Smooth muscle cell (in vitro differentiated cells): ENCODE measurements at regions not wholly inside any gene's neighbourhood (a gene's known extent, or its start where the extent isn't known, plus 50 kb on each side); places are given as distances from the start of the nearest gene placed in this dataset.
A peak's percentile ranks its signal among the peaks of the same experiment; 100 is the strongest.
"Not testable (repeated sequence)": the region's sequence is repeated elsewhere in the genome, so short reads cannot be mapped to it uniquely, and the experiment has no call there.

Source experiments
- DNase-seq: peaks from one replicate; lab custom pipeline; 2025; ENCODE audit not compliant: unreplicated experiment; lab: John Stamatoyannopoulos, UW
- H2AFZ ChIP-seq: fragments of 200-600 bp; sonication (generic); 2 replicates; pipeline ENCODE4 v1.6.0; 2016; ENCODE audit warnings: antibody characterized with exemption, low read depth, mild to moderate bottlenecking
- H3F3A ChIP-seq: fragments of 200-600 bp; sonication (generic); 2 replicates; pipeline ENCODE4 v1.6.0; 2017; ENCODE audit warnings: antibody characterized with exemption, low read depth
- H3K27ac ChIP-seq: fragments of 200-600 bp; sonication (generic); 2 replicates; pipeline ENCODE4 v1.5.1; 2016; ENCODE audit warnings: low read depth, mild to moderate bottlenecking
- H3K27me3 ChIP-seq: fragments of 200-600 bp; sonication (generic); 2 replicates; pipeline ENCODE4 v1.6.1; 2016; ENCODE audit warnings: low read depth, mild to moderate bottlenecking
- H3K36me3 ChIP-seq: fragments of 200-600 bp; sonication (generic); 2 replicates; pipeline ENCODE4 v1.5.1; 2016; ENCODE audit warnings: low read depth
- H3K4me1 ChIP-seq: fragments of 200-600 bp; sonication (generic); 2 replicates; pipeline ENCODE4 v1.5.1; 2016; ENCODE audit warnings: low read depth
- H3K4me2 ChIP-seq: fragments of 200-600 bp; sonication (generic); 2 replicates; pipeline ENCODE4 v1.6.0; 2016; ENCODE audit warnings: mild to moderate bottlenecking
- H3K4me3 ChIP-seq: fragments of 200-600 bp; sonication (generic); 2 replicates; pipeline ENCODE4 v1.5.1; 2016; ENCODE audit warnings: mild to moderate bottlenecking
- H3K79me2 ChIP-seq: fragments of 200-600 bp; sonication (generic); 2 replicates; pipeline ENCODE4 v1.6.0; 2016; ENCODE audit warnings: low read depth, mild to moderate bottlenecking
- H3K9ac ChIP-seq: fragments of 200-600 bp; sonication (generic); 2 replicates; pipeline ENCODE4 v1.6.0; 2016; ENCODE audit warnings: low read depth
- H3K9me3 ChIP-seq: fragments of 200-600 bp; sonication (generic); replicated peaks from 2 replicates; pipeline ENCODE4 v1.5.1; 2016; ENCODE audit warnings: low read depth
- H4K20me1 ChIP-seq: fragments of 200-600 bp; sonication (generic); 2 replicates; pipeline ENCODE4 v1.6.0; 2016; ENCODE audit warnings: low read depth
- WGBS: methylation state at CpG from one replicate; pipeline ENCODE4 v1.1.7; 2016; ENCODE audit warnings: low lambda C conversion rate; 5-methylcytosine and 5-hydroxymethylcytosine counted together
- TF ChIP-seq, protein P1 (sequence below): fragments of 200-600 bp; sonication (generic); IDR thresholded peaks from 2 replicates; pipeline ENCODE4 v1.5.1; 2017; ENCODE audit warnings: borderline replicate concordance, mild to moderate bottlenecking, antibody characterized with exemption; ENCODE audit not compliant: insufficient read depth, poor library complexity, severe bottlenecking

DNA sequence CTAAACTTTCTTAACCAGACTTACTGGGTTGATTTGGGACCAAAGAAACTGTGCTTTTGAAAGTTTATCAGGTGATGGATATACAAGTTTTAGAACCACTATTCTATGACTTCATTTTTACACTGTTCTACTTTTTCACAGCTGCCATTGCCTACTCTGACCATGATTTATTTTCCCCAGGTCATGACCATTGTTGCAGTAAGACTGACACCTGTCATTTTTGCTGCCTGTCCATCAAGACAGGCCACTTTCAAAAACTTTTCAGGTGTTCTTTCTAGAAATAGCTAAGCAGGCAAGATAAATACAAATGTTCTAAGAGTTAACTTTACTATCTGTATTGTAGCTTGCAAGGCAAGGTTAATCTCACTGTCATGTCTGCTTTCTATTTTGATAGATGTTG is 147.9 kb upstream of the SEMA3C start:
- Histone ChIP-seq H3K9me3 (no peaks in the 10 kb centered on the region), H3K79me2 (no peaks in the 10 kb centered on the region), H3F3A (peaks cover 8% of the 10 kb centered on the region), H3K4me1 (peaks cover 9% of the 10 kb centered on the region), H3K27me3 (no peaks in the 10 kb centered on the region), H3K36me3 (no peaks in the 10 kb centered on the region), H2AFZ (no peak overlapping the region), H3K4me2 (no peak overlapping the region), H3K9ac (no peak overlapping the region), H3K27ac (no peak overlapping the region), H3K4me3 (no peak overlapping the region), H4K20me1 (no peaks in the 10 kb centered on the region)
- DNase-seq, result no peak
- TF ChIP-seq, protein P1, sequence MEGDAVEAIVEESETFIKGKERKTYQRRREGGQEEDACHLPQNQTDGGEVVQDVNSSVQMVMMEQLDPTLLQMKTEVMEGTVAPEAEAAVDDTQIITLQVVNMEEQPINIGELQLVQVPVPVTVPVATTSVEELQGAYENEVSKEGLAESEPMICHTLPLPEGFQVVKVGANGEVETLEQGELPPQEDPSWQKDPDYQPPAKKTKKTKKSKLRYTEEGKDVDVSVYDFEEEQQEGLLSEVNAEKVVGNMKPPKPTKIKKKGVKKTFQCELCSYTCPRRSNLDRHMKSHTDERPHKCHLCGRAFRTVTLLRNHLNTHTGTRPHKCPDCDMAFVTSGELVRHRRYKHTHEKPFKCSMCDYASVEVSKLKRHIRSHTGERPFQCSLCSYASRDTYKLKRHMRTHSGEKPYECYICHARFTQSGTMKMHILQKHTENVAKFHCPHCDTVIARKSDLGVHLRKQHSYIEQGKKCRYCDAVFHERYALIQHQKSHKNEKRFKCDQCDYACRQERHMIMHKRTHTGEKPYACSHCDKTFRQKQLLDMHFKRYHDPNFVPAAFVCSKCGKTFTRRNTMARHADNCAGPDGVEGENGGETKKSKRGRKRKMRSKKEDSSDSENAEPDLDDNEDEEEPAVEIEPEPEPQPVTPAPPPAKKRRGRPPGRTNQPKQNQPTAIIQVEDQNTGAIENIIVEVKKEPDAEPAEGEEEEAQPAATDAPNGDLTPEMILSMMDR, result no peak

DNA sequence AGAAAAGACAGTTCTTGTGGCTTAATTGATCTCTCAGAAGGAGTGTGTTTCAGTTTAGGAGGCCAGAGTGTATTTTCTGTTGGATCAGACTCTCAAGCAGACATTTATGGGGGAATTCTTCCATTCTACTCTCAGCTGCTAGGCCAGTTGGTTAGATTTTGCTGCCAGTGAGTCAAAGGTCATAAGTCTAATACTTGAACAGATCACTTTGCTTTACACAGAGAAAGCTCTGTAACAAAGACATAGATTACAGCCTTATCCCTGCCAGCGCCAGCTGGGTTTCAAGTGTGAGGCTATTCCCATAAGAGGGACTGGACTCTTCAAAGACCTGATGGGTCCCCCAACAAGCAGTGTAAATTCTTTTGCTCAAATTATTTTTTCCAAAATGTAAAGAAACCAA is 145.6 kb upstream of the SEMA3C start:
- H3F3A ChIP-seq, result peaks cover 8% of the 10 kb centered on the region
- H3K27ac ChIP-seq, result peak overlapping the region; percentile 53
- 37% methylated on average over 1 of the region's 1 CpG for whole genome bisulfite sequencing
- peaks cover 9% of the 10 kb centered on the region for H3K4me1 ChIP-seq
- H3K9me3 ChIP-seq, result no peaks in the 10 kb centered on the region
- no peaks in the 10 kb centered on the region for H3K36me3 ChIP-seq
- peak overlapping the region; percentile 54 for H3K4me2 ChIP-seq
- no peaks in the 10 kb centered on the region for H3K79me2 ChIP-seq
- H3K4me3 ChIP-seq, result no peak overlapping the region
- DNase-seq, result no peak
- TF ChIP-seq, protein P1, result no peak
- no peaks in the 10 kb centered on the region for H4K20me1 ChIP-seq
- peak overlapping the region; percentile 89 for H2AFZ ChIP-seq
- no peak overlapping the region for H3K9ac ChIP-seq
- no peaks in the 10 kb centered on the region for H3K27me3 ChIP-seq

DNA sequence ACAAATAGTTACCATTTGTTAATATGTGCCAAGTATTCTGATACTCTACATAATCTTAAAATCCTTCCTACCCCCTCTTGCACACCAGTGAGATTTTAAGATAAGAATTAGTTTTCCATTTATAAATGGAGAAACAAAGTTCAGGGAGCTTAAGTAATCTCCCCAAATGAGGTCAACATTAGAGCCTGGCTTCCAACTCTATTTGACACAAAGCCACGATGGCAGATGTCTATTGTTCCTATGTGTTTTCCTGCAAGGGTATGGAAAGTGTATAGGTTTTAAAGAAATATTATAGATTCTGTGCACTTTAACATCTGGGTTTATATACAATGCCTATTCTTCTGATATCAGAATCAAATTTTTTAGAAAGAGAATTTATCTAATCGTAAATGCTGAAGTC is 143.9 kb upstream of the SEMA3C start:
- no peaks in the 10 kb centered on the region for H3K79me2 ChIP-seq
- no peak overlapping the region for H3K4me2 ChIP-seq
- H3K36me3 ChIP-seq, result no peaks in the 10 kb centered on the region
- 85% methylated on average over 2 of the region's 2 CpGs for WGBS
- no peak overlapping the region for H3K27ac ChIP-seq
- DNase-seq, result no peak
- peaks cover 9% of the 10 kb centered on the region for H3K4me1 ChIP-seq
- H3K9ac ChIP-seq, result no peak overlapping the region
- H4K20me1 ChIP-seq, result no peaks in the 10 kb centered on the region
- no peak overlapping the region for H2AFZ ChIP-seq
- TF ChIP-seq, protein P1, result no peak
- H3K27me3 ChIP-seq, result no peaks in the 10 kb centered on the region
- H3F3A ChIP-seq, result peaks cover 8% of the 10 kb centered on the region
- no peaks in the 10 kb centered on the region for H3K9me3 ChIP-seq
- no peak overlapping the region for H3K4me3 ChIP-seq

DNA sequence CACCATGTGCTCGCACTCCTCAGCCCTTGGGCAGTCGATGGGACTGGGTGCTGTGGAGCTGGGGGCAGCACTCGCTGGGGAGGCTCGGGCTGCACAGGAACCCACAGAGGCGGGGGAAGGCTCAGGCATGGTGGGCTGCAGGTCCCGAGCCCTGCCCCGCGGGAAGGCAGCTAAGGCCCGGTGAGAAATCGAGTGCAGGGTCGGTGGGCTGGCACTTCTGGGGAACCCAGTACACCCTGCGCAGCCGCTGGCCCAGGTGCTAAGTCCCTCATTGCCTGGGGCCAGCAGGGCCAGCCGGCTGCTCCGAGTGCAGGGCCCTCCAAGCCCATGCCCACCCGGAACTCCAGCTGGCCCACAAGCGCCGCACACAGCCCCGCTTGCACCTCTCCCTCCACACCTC is 138.6 kb upstream of the SEMA3C start:
- WGBS, result 100% methylated on average over 13 of the region's 19 CpGs
- not testable (repeated sequence) for H3K79me2 ChIP-seq, H3K4me3 ChIP-seq, H4K20me1 ChIP-seq, H3F3A ChIP-seq, H3K36me3 ChIP-seq, H3K4me2 ChIP-seq, H3K4me1 ChIP-seq, H2AFZ ChIP-seq, H3K27ac ChIP-seq, H3K9ac ChIP-seq, H3K27me3 ChIP-seq, DNase-seq, H3K9me3 ChIP-seq
